BJ (cell line): ENCODE measurements at regions not wholly inside any gene's neighbourhood (a gene's known extent, or its start where the extent isn't known, plus 50 kb on each side); places are given as distances from the start of the nearest gene placed in this dataset.

ENCODE experiments used
- CTCF ChIA-PET: fragments of 350-600 bp; formaldehyde crosslinking; extraction: SDS; loops from one replicate; lab custom pipeline; 2021; ENCODE audit warnings: antibody characterized with exemption, inconsistent platforms; lab: Yijun Ruan, JAX
- POLR2A ChIA-PET: fragments of 300-600 bp; sonication (Branson Sonifier 250); formaldehyde crosslinking; extraction: SDS; loops from one replicate; lab custom pipeline; 2021; ENCODE audit warnings: antibody characterized with exemption; lab: Charles Lee
- DNase-seq: peaks from one replicate; pipeline ENCODE4 v3.0.0-alpha.2; 2011; ENCODE audit warnings: low read depth
- H3K27me3 ChIP-seq: 2 replicates; pipeline ENCODE4 v1.6.0; 2011; ENCODE audit warnings: low read length; ENCODE audit not compliant: control insufficient read depth, insufficient read depth
- H3K36me3 ChIP-seq: 2 replicates; pipeline ENCODE4 v1.5.1; 2011; ENCODE audit warnings: low read length; ENCODE audit not compliant: control insufficient read depth, insufficient read depth
- H3K4me3 ChIP-seq: 2 replicates; pipeline ENCODE4 v1.5.1; 2011; ENCODE audit warnings: low read depth, mild to moderate bottlenecking, control low read depth, low read length
- TF ChIP-seq, protein P1 (sequence below): IDR thresholded peaks from 2 replicates; pipeline ENCODE4 v1.5.1; 2011; ENCODE audit warnings: low read depth, mild to moderate bottlenecking, control low read depth, inconsistent platforms, low read length, moderate library complexity; ENCODE audit not compliant: insufficient read depth

DNA sequence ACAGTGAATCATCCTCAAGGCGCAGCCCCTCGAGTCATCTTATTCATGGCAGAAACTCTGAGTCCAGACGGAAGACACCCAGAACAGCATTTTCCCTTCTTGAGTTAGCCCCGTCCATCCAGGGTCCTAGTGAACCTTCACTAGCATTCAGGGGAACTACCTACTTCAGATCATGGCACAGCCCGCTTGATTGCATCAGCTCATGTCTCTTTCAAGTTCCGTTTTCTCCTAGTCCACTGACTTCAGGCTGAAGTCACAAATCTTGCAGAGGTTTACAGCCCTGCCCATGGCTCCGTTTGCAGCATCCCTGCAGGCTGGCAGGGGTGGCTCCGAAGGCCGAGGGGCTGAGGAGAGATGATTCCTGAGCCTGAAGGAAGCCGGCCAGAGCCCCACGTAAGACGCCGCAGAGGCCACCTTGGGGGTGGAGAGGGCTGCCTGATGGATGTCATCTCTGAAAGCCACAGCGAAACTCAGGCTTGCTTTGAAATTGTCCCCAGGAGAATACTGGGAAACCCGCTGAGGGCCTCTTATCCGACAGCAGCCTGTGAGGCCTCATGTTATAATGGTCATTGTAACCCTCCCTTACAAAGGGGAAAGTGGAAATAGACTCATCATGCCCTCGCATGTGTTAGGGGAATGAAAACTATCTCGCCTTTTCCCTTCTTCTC lies 310.2 kb upstream of the AJAP1 start:
- TF ChIP-seq, protein P1, sequence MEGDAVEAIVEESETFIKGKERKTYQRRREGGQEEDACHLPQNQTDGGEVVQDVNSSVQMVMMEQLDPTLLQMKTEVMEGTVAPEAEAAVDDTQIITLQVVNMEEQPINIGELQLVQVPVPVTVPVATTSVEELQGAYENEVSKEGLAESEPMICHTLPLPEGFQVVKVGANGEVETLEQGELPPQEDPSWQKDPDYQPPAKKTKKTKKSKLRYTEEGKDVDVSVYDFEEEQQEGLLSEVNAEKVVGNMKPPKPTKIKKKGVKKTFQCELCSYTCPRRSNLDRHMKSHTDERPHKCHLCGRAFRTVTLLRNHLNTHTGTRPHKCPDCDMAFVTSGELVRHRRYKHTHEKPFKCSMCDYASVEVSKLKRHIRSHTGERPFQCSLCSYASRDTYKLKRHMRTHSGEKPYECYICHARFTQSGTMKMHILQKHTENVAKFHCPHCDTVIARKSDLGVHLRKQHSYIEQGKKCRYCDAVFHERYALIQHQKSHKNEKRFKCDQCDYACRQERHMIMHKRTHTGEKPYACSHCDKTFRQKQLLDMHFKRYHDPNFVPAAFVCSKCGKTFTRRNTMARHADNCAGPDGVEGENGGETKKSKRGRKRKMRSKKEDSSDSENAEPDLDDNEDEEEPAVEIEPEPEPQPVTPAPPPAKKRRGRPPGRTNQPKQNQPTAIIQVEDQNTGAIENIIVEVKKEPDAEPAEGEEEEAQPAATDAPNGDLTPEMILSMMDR = no peak
- no peaks in the 10 kb centered on the region for H3K27me3 ChIP-seq
- H3K4me3 ChIP-seq = no peak overlapping the region
- CTCF ChIA-PET = no interaction called here
- no peak for DNase-seq
- POLR2A ChIA-PET = no interaction called here
- H3K36me3 ChIP-seq = no peaks in the 10 kb centered on the region

DNA sequence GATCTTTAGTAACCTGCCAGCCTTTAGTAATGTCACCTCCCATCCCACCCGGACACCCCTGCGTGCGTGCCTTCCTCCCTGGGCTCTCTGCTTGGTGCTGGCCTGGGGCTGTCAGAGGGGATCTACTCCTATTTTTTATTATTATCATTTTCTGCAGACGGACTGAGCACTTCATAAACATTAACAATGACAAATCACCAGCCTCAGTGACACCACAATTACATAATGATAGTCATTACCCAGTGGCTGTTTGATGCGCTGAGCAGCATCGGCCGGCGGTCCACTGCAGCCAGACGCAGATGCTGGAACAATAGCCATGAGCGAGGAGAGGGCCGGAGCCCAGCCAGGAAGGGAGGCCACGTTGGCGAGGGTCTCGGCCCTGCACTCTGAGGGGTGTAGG lies 309.3 kb upstream of the AJAP1 start:
- CTCF ChIA-PET = no interaction called here
- no peaks in the 10 kb centered on the region for H3K36me3 ChIP-seq
- POLR2A ChIA-PET = no interaction called here
- no peak overlapping the region for H3K4me3 ChIP-seq
- no peak for DNase-seq
- TF ChIP-seq, protein P1 = no peak
- no peaks in the 10 kb centered on the region for H3K27me3 ChIP-seq

DNA sequence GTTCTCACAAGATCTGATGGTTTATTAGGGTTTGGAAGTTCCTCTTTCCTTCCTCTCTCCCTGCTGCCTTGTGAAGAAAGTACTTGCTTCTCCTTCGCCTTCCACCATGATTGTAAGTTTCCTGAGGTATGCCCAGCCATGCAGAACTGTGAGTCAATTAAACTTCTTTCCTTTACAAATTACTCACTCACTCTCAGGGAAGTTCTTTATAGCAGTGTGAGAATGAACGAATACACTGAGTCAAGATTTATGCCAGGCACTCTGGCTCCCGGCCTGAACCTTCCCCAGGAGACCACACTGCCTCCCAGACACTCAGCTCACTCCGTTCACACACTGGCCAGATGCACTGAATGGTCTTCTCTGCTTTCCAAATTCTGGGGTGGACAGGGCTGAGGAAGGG lies 308.3 kb upstream of the AJAP1 start:
- TF ChIP-seq, protein P1 = no peak
- ChIA-PET POLR2A (no interaction called here), CTCF (no interaction called here)
- no peak overlapping the region for H3K4me3 ChIP-seq
- H3K36me3 ChIP-seq = no peaks in the 10 kb centered on the region
- no peak for DNase-seq
- H3K27me3 ChIP-seq = no peaks in the 10 kb centered on the region

DNA sequence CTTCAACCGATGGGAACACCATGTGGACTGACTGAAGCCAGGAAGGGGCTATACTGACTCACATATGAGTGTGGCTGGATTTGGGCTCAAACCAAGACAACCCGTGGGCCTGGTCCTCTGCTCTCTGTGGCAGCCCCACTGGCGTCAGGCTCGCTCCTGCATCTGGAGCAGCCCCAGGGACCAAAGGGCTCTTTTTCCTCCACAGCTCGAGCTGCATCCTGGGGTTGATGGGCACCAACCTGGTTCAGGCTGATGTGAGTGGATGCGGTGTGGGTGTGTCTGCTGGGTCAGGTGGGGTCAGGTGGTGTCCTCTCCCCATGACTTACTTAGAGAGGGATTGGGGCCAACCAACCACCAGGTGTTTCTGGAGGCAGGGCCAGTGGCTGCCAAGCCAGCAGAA lies 303.0 kb upstream of the AJAP1 start:
- H3K27me3 ChIP-seq = no peaks in the 10 kb centered on the region
- DNase-seq = no peak
- ChIA-PET POLR2A (no interaction called here), CTCF (no interaction called here)
- no peaks in the 10 kb centered on the region for H3K36me3 ChIP-seq
- TF ChIP-seq, protein P1 = no peak
- H3K4me3 ChIP-seq = no peak overlapping the region

DNA sequence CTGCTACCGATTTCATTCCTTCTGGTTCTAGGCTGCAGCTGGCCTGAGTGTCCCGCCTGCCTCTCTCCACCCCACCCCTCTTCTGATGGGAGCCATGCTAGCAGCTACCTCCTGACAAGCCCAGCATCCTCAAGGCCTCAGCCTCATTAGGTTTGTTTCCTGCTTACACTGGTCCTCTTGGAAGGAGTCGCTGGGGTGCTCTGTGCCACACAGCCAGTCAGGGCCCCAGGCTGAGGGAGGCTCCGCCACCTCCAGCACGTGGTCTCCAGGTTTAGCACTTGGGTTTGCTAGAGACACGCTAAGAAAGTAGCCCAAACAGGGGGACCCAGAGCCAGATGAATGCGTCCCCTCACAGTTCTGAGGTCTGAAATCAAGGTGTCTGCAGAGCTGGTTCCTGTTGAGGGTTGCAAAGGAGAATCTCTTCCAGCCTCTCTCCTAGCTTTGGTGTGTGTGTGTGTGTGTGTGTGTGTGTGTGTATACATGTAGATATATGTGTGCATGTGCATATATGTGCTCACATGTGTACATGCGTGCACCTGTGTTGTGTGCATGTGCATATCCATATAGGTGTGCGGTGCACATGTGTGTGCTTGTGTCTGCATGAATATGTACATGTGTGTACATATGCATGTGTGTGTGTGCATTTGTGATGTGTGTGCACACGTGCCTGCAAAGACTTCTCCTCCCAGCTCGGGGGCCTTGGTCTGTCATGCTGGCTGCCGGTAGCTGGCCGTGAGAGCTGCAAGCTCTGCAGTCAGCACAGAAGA lies 301.1 kb upstream of the AJAP1 start:
- CTCF ChIA-PET = no interaction called here

More for the DNA sequence above, 301.1 kb upstream of the AJAP1 start:
- no peak for DNase-seq
- TF ChIP-seq, protein P1 = no peak
- POLR2A ChIA-PET = no interaction called here
- no peak overlapping the region for H3K4me3 ChIP-seq
- no peaks in the 10 kb centered on the region for H3K27me3 ChIP-seq
- H3K36me3 ChIP-seq = no peaks in the 10 kb centered on the region
